Sigmoid colon (tissue), 4 donors: ENCODE measurements at regions not wholly inside any gene's neighbourhood (a gene's known extent, or its start where the extent isn't known, plus 50 kb on each side); places are given as distances from the start of the nearest gene placed in this dataset.

Source experiments
- POLR2A ChIP-seq, 2 donors: fragments of 450-650 bp; IDR thresholded peaks; one replicate each; pipeline ENCODE4 v1.6.1; 2016; ENCODE audit warnings: antibody characterized with exemption in 2 of 2, mild to moderate bottlenecking in 2 of 2, moderate library complexity in 2 of 2
- POLR2AphosphoS5 ChIP-seq, 4 donors: sonication (generic); formaldehyde crosslinking; IDR thresholded peaks; one replicate each; pipeline ENCODE4 v1.6.1; 2017; ENCODE audit warnings: antibody characterized with exemption in 4 of 4
- TF ChIP-seq, protein P1 (sequence below), 4 experiments: fragments of 450-650 bp in 3 of 4; fragments of 200-600 bp in 1 of 4; IDR thresholded peaks; one replicate each; pipeline ENCODE4 v1.5.1; 2016 to 2019; ENCODE audit warnings: antibody characterized with exemption in 4 of 4, mild to moderate bottlenecking in 3 of 4, moderate library complexity in 2 of 4

DNA sequence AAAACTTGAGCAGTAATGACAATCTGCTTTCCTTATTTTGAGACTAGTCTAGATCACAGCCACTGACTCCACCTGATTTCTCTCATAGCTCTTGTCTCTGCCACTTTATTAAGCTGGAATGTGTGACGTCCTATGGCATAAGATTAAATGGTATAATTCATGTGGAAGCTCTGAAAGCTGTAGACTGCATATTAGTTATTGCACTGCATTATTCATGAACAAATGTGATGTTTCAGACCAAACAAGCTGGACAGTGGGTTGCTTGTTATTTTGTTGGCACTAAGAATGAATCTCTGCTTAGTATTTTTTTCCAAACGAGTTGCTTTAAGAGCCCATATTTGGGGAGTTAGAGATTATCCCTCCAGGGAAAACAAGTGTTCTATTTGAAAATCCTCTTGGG, 1218.5 kb downstream of the SUCLG1 start:
- TF ChIP-seq, protein P1, sequence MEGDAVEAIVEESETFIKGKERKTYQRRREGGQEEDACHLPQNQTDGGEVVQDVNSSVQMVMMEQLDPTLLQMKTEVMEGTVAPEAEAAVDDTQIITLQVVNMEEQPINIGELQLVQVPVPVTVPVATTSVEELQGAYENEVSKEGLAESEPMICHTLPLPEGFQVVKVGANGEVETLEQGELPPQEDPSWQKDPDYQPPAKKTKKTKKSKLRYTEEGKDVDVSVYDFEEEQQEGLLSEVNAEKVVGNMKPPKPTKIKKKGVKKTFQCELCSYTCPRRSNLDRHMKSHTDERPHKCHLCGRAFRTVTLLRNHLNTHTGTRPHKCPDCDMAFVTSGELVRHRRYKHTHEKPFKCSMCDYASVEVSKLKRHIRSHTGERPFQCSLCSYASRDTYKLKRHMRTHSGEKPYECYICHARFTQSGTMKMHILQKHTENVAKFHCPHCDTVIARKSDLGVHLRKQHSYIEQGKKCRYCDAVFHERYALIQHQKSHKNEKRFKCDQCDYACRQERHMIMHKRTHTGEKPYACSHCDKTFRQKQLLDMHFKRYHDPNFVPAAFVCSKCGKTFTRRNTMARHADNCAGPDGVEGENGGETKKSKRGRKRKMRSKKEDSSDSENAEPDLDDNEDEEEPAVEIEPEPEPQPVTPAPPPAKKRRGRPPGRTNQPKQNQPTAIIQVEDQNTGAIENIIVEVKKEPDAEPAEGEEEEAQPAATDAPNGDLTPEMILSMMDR (IDR thresholded peaks at IDR 0.05), result no peak
- TF ChIP-seq POLR2A (IDR thresholded peaks at IDR 0.05), result no peak
- TF ChIP-seq POLR2AphosphoS5 (IDR thresholded peaks at IDR 0.05), result no peak
